Stimulated activated memory B cell treated with anti-CD40 and anti-IgM and Interleukin-4, amounts not matched to agents 10 μg/mL and 1 μg/mL and 100 μg/mL, for 72 hours (primary cell): ENCODE measurements at regions not wholly inside any gene's neighbourhood (a gene's known extent, or its start where the extent isn't known, plus 50 kb on each side); places are given as distances from the start of the nearest gene placed in this dataset.
A peak's percentile ranks its signal among the peaks of the same experiment; 100 is the strongest.
"Not testable (repeated sequence)": the region's sequence is repeated elsewhere in the genome, so short reads cannot be mapped to it uniquely, and the experiment has no call there.

Experiments used
- ATAC-seq: fragments of 150-1000 bp; cut with Tn5 transposase; 2 replicates; pipeline ENCODE4 v1.10.0; 2021
- H3K27ac Mint-ChIP-seq: one replicate; pipeline ENCODE4 v1.8.0; 2022; ENCODE audit warnings: mild to moderate bottlenecking, mixed read lengths
- H3K27me3 Mint-ChIP-seq: one replicate; pipeline ENCODE4 v1.8.0; 2022; ENCODE audit warnings: mixed read lengths
- H3K36me3 Mint-ChIP-seq: one replicate; pipeline ENCODE4 v1.8.0; 2022; ENCODE audit warnings: mixed read lengths
- H3K4me1 Mint-ChIP-seq: one replicate; pipeline ENCODE4 v1.8.0; 2022; ENCODE audit warnings: mixed read lengths
- H3K4me3 Mint-ChIP-seq: one replicate; pipeline ENCODE4 v1.8.0; 2022; ENCODE audit warnings: mild to moderate bottlenecking, moderate library complexity, mixed read lengths
- H3K9me3 Mint-ChIP-seq: one replicate; pipeline ENCODE4 v1.8.0; 2022; ENCODE audit warnings: mixed read lengths

DNA sequence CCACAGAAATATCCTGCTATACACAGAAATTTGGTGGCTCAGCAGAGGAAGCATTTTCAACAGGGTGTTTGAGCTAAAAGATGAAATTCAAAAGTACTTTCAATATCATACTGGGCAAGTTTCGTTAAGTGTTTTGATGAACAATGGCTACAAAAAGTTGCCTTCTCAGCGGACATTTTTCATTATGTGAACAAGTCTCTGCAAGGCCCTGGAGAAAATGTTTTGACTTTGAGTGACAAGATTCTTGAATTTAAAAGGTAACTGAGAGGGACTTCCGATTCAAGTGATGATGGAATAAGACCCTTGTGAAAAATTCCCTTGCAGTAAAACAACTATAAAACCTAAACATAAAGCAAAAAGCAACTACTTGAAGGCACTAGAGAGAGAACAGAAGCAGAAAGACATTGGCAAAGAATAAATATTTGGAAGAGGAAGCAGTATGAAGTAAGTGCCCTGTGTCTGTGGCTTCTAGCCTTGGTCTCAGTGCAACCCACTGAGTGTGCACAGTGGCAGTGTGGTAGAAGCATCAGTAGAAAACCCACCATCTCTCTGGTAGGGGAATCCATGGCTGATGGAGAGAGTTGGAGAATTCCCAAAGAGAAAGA lies 62.5 kb upstream of the NAMPT start:
- Mint-ChIP-seq H3K27me3 (no peaks in the 10 kb centered on the region), H3K9me3 (peaks cover 31% of the 10 kb centered on the region), H3K4me1 (peaks cover 37% of the 10 kb centered on the region), H3K27ac (peak overlapping the region; percentile 93), H3K4me3 (no peak overlapping the region), H3K36me3 (peaks cover 22% of the 10 kb centered on the region)
- ATAC-seq = no peak

DNA sequence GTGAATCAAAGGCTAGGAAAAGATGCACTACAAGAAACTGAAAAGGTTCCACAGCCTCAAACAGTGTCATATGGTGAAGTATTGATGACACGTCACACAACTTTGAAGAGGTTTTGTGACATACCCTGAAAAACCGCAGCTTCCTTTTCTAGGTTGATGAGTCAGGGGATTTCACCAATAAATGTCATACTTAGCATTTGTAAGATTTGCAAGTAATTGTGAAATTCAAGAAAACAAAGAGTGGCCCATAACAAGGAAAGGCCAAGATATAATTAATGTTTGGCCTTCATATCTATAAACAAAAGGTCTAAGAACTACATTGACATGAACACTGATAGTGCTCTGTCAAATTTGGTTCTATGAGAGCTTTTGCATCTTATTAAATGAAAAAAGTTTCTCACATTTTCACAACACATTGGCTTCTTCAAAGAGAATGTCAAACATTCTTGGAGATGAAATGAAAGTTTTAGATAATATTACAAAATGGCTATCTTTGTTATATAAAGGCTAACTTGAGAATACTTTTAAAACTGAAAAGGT lies 62.0 kb upstream of the NAMPT start:
- peaks cover 22% of the 10 kb centered on the region for H3K36me3 Mint-ChIP-seq
- no peak overlapping the region for H3K4me3 Mint-ChIP-seq
- H3K9me3 Mint-ChIP-seq = peaks cover 36% of the 10 kb centered on the region
- peak overlapping the region; percentile 93 for H3K27ac Mint-ChIP-seq
- peak; percentile 91 for ATAC-seq
- peaks cover 37% of the 10 kb centered on the region for H3K4me1 Mint-ChIP-seq
- H3K27me3 Mint-ChIP-seq = no peaks in the 10 kb centered on the region

DNA sequence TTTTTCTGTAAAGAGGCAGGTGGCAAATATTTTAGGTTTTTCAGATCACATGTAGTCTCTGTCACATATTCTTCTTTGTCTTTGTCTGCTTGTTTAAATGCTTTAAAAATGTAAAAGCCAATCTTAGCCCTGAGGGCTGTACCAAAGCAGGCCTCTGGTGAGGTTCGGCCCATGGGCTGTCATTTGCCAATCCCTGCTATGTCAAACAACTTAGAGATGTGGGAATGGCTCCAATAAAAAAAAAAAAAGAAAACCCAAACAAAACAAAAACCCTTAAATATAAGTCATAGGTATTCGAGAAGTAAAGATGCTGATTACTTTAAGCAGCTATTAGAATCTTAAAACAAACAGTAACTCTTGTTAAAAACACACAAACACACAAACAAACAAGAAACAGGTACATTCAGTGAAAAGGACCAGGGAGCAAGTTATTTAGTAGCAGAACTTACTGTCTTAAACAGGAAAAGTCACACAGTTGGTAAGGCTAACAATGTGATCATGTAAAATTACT lies 61.4 kb upstream of the NAMPT start:
- H3K27ac Mint-ChIP-seq = peak overlapping the region; percentile 93
- peaks cover 37% of the 10 kb centered on the region for H3K9me3 Mint-ChIP-seq
- H3K4me1 Mint-ChIP-seq = peaks cover 37% of the 10 kb centered on the region
- ATAC-seq = no peak
- H3K27me3 Mint-ChIP-seq = no peaks in the 10 kb centered on the region
- H3K36me3 Mint-ChIP-seq = peaks cover 22% of the 10 kb centered on the region
- H3K4me3 Mint-ChIP-seq = peak overlapping the region; percentile 17

DNA sequence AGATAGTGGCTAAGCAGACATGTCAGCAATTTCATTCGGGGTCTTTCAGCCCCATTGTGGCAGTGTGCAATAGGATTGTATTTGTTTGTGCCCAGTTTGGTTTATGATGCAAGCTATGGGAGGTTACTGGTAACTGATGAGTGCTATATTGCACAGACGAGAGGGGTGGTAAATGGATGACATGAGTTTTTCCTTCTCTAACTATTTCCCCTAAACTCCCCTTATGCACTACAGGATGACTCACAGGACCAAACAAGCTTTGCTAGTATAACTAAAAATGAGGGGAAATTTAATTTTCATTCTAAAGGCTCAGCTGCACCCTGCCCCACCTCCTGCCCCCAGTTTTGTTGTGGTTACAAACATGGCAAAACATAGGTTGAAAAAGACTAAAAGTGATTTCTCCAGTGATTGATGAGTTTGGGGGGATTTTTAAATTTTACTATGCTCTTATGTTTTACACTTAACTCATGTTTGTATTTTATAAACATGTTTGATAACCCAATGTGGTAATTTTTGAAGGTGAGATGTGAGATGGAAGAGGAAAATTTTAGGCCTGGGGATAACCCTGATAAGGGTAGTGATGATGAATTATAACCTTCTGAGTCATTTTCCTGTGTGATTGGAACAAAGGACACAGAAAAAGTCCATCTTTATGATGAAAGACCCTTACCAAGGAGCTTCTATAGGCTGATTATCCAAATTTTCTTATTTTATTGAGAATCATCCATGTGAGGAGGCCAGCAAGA lies 60.8 kb upstream of the NAMPT start:
- Mint-ChIP-seq H3K4me1 (peaks cover 37% of the 10 kb centered on the region), H3K27me3 (no peaks in the 10 kb centered on the region), H3K4me3 (peak overlapping the region; percentile 25), H3K36me3 (peaks cover 22% of the 10 kb centered on the region), H3K27ac (peak overlapping the region; percentile 93), H3K9me3 (peaks cover 38% of the 10 kb centered on the region)
- peak; percentile 66 for ATAC-seq

DNA sequence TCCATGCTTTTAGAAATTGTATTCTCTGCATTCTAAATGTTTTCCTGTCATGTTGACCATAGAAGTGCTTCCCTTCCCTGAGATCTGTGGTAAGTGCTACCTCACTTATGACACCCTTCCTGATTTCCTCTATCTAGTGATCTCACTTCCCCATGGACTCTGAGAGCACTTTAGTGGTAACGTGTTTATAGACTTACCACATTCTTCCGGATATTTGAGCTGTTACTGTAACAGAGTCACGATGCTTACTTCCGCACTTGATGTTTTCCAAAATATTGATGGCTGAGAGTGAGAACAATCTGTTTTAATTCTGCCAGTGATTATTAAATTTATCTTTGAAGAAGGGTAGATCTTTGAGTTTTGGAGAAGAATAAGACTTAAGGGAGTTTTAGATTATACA lies 60.1 kb upstream of the NAMPT start:
- peaks cover 37% of the 10 kb centered on the region for H3K4me1 Mint-ChIP-seq
- no peaks in the 10 kb centered on the region for H3K27me3 Mint-ChIP-seq
- H3K9me3 Mint-ChIP-seq = peaks cover 45% of the 10 kb centered on the region
- peak overlapping the region; percentile 93 for H3K27ac Mint-ChIP-seq
- H3K36me3 Mint-ChIP-seq = peaks cover 22% of the 10 kb centered on the region
- H3K4me3 Mint-ChIP-seq = no peak overlapping the region
- ATAC-seq = no peak

DNA sequence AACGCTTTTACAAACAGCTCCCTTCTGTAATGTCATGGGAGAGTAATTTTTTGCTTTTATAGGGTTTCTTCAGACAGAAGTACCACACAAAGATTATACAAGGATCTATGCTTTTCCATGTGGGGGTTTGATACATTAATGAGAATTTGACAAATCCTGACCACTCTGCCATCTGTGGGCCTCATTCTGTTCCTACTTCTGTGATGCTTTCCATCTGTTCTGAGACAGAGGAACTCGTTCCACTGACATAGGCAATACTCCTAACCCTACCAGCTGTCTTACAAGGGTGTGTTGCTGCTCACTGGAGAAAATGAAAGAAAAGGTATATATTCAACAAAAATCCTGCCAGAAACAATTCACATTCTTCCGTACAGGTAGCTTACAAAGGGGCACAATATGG lies 59.4 kb upstream of the NAMPT start:
- Mint-ChIP-seq H3K36me3 (peaks cover 22% of the 10 kb centered on the region), H3K4me3 (no peak overlapping the region), H3K4me1 (peaks cover 37% of the 10 kb centered on the region), H3K27me3 (no peaks in the 10 kb centered on the region), H3K27ac (no peak overlapping the region), H3K9me3 (peaks cover 45% of the 10 kb centered on the region)
- no peak for ATAC-seq

DNA sequence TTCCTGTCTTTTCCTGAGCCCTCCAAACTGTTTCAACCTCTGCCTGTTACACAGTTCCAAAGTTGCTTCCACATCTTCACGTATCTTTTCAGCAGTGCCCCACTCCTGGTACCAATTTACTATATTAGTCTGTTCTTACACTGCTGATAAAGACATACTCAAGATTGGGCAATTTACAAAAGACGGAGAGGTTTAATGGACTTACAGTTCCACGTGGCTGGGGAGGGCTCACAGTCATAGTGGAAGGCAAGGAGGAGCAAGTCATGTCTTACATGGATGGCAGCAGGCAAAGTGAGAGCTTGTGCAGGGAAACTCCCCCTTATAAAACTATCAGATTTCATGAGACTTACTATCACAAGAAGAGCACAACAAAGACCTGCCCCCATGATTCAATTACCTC lies 57.3 kb upstream of the NAMPT start:
- not testable (repeated sequence) for H3K27ac Mint-ChIP-seq, H3K4me3 Mint-ChIP-seq, H3K27me3 Mint-ChIP-seq, ATAC-seq
- Mint-ChIP-seq H3K36me3 (peaks cover 11% of the 10 kb centered on the region), H3K4me1 (peaks cover 23% of the 10 kb centered on the region), H3K9me3 (peaks cover 33% of the 10 kb centered on the region)

DNA sequence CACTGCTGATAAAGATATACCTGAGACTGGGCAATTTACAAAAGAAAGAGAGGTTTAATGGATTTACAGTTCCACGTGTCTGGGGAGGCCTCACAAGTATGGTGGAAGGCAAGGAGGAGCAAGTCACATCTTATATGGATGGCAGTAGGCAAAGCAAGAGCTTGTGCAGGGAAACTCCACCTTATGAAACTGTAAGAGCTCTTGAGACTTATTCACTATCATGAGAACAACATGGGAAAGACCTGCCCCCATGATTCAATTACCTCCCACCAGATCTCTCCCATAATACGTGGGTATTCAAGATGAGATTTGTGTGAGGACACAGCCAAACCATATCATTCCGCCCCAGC lies 55.4 kb upstream of the NAMPT start:
- not testable (repeated sequence) for H3K27me3 Mint-ChIP-seq, ATAC-seq, H3K27ac Mint-ChIP-seq, H3K4me3 Mint-ChIP-seq, H3K4me1 Mint-ChIP-seq
- H3K9me3 Mint-ChIP-seq = peaks cover 33% of the 10 kb centered on the region
- peaks cover 11% of the 10 kb centered on the region for H3K36me3 Mint-ChIP-seq

DNA sequence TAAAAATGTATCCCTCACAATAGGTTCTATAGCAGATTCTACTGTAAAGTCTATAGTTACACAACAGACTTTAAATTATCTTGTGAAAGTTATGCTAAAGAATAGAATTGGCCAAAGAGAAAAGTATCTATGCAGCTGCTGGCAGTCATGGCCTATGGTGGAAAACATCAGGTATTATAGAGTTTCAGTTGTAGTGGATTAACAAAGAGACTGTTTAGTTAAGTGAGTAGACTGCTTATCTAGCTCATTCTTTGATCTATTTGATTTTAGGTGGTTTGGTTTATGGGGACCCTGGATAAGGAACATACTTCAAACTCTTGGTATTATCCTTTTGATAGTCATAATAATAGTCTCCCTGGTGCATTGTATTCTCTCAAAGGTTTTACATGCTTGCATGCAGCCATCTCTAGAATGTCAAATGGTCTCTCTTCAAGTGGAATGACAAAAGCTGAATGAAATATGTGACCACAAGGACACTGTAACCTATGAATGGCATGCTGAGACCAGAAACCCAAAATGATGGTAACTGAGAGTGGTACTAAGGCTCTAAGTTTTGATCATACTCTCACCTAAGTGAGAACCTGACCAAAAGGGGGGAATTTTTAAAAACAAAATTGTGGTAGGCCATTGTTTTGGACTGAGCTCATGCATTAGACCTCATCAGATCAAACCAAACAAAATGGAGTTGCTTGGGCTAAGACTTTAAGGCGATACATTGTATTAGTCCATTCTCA lies 54.9 kb upstream of the NAMPT start:
- H3K27me3 Mint-ChIP-seq = peaks cover 13% of the 10 kb centered on the region
- no peak overlapping the region for H3K4me3 Mint-ChIP-seq
- H3K36me3 Mint-ChIP-seq = peaks cover 7% of the 10 kb centered on the region
- no peak overlapping the region for H3K27ac Mint-ChIP-seq
- peaks cover 2% of the 10 kb centered on the region for H3K4me1 Mint-ChIP-seq
- ATAC-seq = no peak
- H3K9me3 Mint-ChIP-seq = peaks cover 30% of the 10 kb centered on the region

DNA sequence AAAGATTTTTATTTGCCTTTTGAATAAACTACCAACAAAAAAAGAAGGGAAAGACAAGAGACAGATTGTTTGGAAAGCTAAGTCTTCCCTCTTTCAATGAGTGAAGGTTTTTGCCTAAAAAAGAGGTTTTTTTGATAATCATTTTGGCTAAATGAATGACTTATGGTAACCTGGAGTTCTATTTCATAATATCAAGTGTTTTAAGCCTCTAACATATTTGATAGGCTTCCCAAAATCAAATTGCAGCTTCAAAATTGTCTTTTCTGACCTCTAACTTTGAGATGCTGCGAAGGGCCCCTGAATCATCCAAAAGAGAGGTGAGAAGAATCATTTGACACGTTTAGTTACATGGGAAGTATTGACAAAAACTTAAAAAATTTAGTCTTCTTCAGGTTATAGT lies 53.0 kb upstream of the NAMPT start:
- Mint-ChIP-seq H3K36me3 (no peaks in the 10 kb centered on the region), H3K27me3 (peaks cover 13% of the 10 kb centered on the region), H3K27ac (no peak overlapping the region), H3K4me3 (no peak overlapping the region), H3K4me1 (no peaks in the 10 kb centered on the region), H3K9me3 (peaks cover 19% of the 10 kb centered on the region)
- ATAC-seq = no peak

DNA sequence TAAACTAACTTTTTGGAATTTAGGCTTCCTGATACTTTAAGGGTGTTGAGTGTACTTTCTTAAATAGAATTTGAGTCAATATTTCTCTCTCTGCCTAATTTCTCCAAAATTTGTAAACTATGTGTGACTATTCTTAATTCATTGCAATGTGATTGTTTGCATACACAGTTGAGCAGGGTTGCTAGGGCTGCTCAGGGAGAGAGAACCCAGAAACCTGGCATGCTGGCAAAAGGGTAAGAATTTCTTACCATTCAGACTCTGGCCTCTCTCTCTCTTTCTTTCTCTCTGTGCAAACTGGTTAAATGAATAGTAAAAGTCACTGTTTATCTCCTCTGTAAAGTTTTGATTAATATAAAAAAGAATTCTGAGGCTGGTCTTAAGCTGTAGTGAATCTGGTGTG lies 51.0 kb upstream of the NAMPT start:
- no peak overlapping the region for H3K27ac Mint-ChIP-seq
- H3K4me3 Mint-ChIP-seq = no peak overlapping the region
- no peaks in the 10 kb centered on the region for H3K36me3 Mint-ChIP-seq
- no peak for ATAC-seq
- peaks cover 11% of the 10 kb centered on the region for H3K9me3 Mint-ChIP-seq
- peaks cover 13% of the 10 kb centered on the region for H3K27me3 Mint-ChIP-seq
- H3K4me1 Mint-ChIP-seq = no peaks in the 10 kb centered on the region
